Glutamatergic neuron (in vitro differentiated cells): ENCODE measurements at regions not wholly inside any gene's neighbourhood (a gene's known extent, or its start where the extent isn't known, plus 50 kb on each side); places are given as distances from the start of the nearest gene placed in this dataset.
"Not testable (repeated sequence)": the region's sequence is repeated elsewhere in the genome, so short reads cannot be mapped to it uniquely, and the experiment has no call there.

Experiments used
- DNase-seq: peaks from one replicate; pipeline ENCODE4 v3.0.0; 2022
- H3K27ac Mint-ChIP-seq: one replicate; pipeline ENCODE4 v1.8.0; 2020; ENCODE audit warnings: mild to moderate bottlenecking, mixed read lengths, inconsistent platforms; ENCODE audit not compliant: unreplicated experiment
- H3K27me3 Mint-ChIP-seq: one replicate; pipeline ENCODE4 v1.8.0; 2020; ENCODE audit warnings: mild to moderate bottlenecking, moderate library complexity, mixed read lengths, inconsistent platforms; ENCODE audit not compliant: unreplicated experiment
- H3K36me3 Mint-ChIP-seq: one replicate; pipeline ENCODE4 v1.8.0; 2020; ENCODE audit warnings: mild to moderate bottlenecking, mixed read lengths, inconsistent platforms; ENCODE audit not compliant: unreplicated experiment
- H3K4me1 Mint-ChIP-seq: one replicate; pipeline ENCODE4 v1.8.0; 2020; ENCODE audit warnings: mild to moderate bottlenecking, low read depth, mixed read lengths, inconsistent platforms; ENCODE audit not compliant: unreplicated experiment
- H3K4me3 Mint-ChIP-seq: one replicate; pipeline ENCODE4 v1.8.0; 2020; ENCODE audit warnings: mild to moderate bottlenecking, mixed read lengths, inconsistent platforms; ENCODE audit not compliant: unreplicated experiment
- H3K9me3 Mint-ChIP-seq: one replicate; pipeline ENCODE4 v1.8.0; 2020; ENCODE audit warnings: mild to moderate bottlenecking, moderate library complexity, mixed read lengths, inconsistent platforms; ENCODE audit not compliant: unreplicated experiment
- CTCF ChIP-seq: fragments of 200-600 bp; sonication (generic); IDR thresholded peaks from one replicate; pipeline ENCODE4 v1.5.0; 2021; ENCODE audit not compliant: partially characterized antibody, unreplicated experiment

- H3K27me3 Mint-ChIP-seq, result peaks cover 2% of the 10 kb centered on the region
- peaks cover 18% of the 10 kb centered on the region for H3K4me1 Mint-ChIP-seq
- peak overlapping the region; percentile 57 for H3K4me3 Mint-ChIP-seq
- H3K27ac Mint-ChIP-seq, result peak overlapping the region; percentile 81
- peak; percentile 61 for DNase-seq
- peaks cover 4% of the 10 kb centered on the region for H3K9me3 Mint-ChIP-seq
- no peaks in the 10 kb centered on the region for H3K36me3 Mint-ChIP-seq
- TF ChIP-seq CTCF, result no peak
Observed at GRCh38 chr2:234395891-234396420, 100.9 kb downstream of the ARL4C start.

GRCh38 chr2:234394450-234394849, 102.4 kb downstream of the ARL4C start:
- DNase-seq, result no peak
- Mint-ChIP-seq H3K4me3 (no peak overlapping the region), H3K4me1 (peaks cover 18% of the 10 kb centered on the region), H3K27ac (peak overlapping the region; percentile 35), H3K9me3 (peaks cover 4% of the 10 kb centered on the region), H3K27me3 (peaks cover 2% of the 10 kb centered on the region), H3K36me3 (no peaks in the 10 kb centered on the region)
- TF ChIP-seq CTCF, result no peak

- H3K27ac Mint-ChIP-seq, result no peak overlapping the region
- peaks cover 18% of the 10 kb centered on the region for H3K4me1 Mint-ChIP-seq
- peaks cover 4% of the 10 kb centered on the region for H3K36me3 Mint-ChIP-seq
- TF ChIP-seq CTCF, result no peak
- DNase-seq, result no peak
- H3K9me3 Mint-ChIP-seq, result peaks cover 4% of the 10 kb centered on the region
- no peak overlapping the region for H3K4me3 Mint-ChIP-seq
- H3K27me3 Mint-ChIP-seq, result peaks cover 2% of the 10 kb centered on the region
Observed at GRCh38 chr2:234393354-234393753, 103.5 kb downstream of the ARL4C start.

- no peak for TF ChIP-seq CTCF
- peaks cover 4% of the 10 kb centered on the region for H3K9me3 Mint-ChIP-seq
- H3K27ac Mint-ChIP-seq, result no peak overlapping the region
- peaks cover 2% of the 10 kb centered on the region for H3K27me3 Mint-ChIP-seq
- peaks cover 11% of the 10 kb centered on the region for H3K36me3 Mint-ChIP-seq
- no peak for DNase-seq
- peaks cover 18% of the 10 kb centered on the region for H3K4me1 Mint-ChIP-seq
- H3K4me3 Mint-ChIP-seq, result no peak overlapping the region
Observed at GRCh38 chr2:234392041-234392615, 104.8 kb downstream of the ARL4C start.

GRCh38 chr2:234391625-234392024, 105.3 kb downstream of the ARL4C start:
- Mint-ChIP-seq H3K4me1 (peaks cover 16% of the 10 kb centered on the region), H3K36me3 (peaks cover 13% of the 10 kb centered on the region), H3K27ac (no peak overlapping the region), H3K27me3 (peaks cover 2% of the 10 kb centered on the region), H3K4me3 (no peak overlapping the region), H3K9me3 (peaks cover 5% of the 10 kb centered on the region)
- no peak for DNase-seq
- no peak for TF ChIP-seq CTCF

- H3K4me1 Mint-ChIP-seq, DNase-seq, H3K27ac Mint-ChIP-seq, H3K4me3 Mint-ChIP-seq, H3K9me3 Mint-ChIP-seq, H3K27me3 Mint-ChIP-seq: not testable (repeated sequence)
- H3K36me3 Mint-ChIP-seq, result peaks cover 15% of the 10 kb centered on the region
Observed at GRCh38 chr2:234389661-234390060, 107.2 kb downstream of the ARL4C start.
